GM21360 (cell line): ENCODE measurements at regions not wholly inside any gene's neighbourhood (a gene's known extent, or its start where the extent isn't known, plus 50 kb on each side); places are given as distances from the start of the nearest gene placed in this dataset.
"Not testable (repeated sequence)": the region's sequence is repeated elsewhere in the genome, so short reads cannot be mapped to it uniquely, and the experiment has no call there.

Experiments
- ATAC-seq: cut with Tn5 transposase; IDR thresholded peaks from one replicate; pipeline ENCODE4 v1.9.1; 2021; ENCODE audit warnings: mild to moderate bottlenecking, moderate library complexity; ENCODE audit not compliant: unreplicated experiment

- ATAC-seq: no peak
Observed at GRCh38 chr9:86634501-86634900, 280.3 kb upstream of the TUT7 start.

DNA sequence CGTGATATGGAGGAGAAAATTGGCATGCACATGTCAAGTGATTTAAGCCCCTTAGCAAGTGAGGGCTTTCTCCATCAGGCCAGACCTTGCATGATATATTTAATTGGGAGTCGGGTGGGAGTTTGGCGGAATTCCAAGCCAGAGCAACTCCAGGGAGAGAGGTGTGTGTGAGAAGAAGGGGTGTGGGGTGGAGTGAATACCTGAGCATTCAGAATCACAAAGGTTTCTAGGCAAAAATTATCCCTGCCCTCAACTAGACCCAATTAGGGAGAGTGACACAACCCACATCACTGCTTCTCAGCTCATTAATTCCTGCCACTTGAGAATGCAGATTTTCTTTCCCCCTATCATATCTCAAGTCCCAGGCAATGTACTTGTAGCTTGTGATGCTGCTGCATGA lies 279.7 kb upstream of the TUT7 start:
- no peak for ATAC-seq

- ATAC-seq: no peak
Observed at GRCh38 chr9:86632537-86632936, 278.3 kb upstream of the TUT7 start.

DNA sequence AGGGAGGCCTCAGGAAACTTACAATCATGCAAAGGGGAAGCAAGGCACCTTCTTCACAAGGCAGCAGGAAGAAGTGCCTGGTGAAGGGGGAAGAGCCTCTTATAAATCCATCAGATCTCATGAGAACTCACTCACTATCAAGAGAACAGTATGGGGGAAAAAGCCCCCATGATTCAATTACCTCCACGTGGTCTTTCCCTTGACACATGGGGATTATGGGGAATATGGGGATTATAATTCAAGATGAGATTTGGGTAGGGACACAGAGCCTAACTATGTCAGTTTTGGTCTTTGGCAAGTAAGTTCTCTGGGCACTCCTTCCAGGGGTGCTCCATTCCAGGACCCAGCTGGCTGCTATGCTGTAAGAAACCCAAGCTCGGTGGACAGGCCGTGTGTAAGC lies 275.3 kb upstream of the TUT7 start:
- no peak for ATAC-seq

- no peak for ATAC-seq
Observed at GRCh38 chr9:86626802-86627201, 272.6 kb upstream of the TUT7 start.

- no peak for ATAC-seq
Observed at GRCh38 chr9:86624630-86625029, 270.4 kb upstream of the TUT7 start.

DNA sequence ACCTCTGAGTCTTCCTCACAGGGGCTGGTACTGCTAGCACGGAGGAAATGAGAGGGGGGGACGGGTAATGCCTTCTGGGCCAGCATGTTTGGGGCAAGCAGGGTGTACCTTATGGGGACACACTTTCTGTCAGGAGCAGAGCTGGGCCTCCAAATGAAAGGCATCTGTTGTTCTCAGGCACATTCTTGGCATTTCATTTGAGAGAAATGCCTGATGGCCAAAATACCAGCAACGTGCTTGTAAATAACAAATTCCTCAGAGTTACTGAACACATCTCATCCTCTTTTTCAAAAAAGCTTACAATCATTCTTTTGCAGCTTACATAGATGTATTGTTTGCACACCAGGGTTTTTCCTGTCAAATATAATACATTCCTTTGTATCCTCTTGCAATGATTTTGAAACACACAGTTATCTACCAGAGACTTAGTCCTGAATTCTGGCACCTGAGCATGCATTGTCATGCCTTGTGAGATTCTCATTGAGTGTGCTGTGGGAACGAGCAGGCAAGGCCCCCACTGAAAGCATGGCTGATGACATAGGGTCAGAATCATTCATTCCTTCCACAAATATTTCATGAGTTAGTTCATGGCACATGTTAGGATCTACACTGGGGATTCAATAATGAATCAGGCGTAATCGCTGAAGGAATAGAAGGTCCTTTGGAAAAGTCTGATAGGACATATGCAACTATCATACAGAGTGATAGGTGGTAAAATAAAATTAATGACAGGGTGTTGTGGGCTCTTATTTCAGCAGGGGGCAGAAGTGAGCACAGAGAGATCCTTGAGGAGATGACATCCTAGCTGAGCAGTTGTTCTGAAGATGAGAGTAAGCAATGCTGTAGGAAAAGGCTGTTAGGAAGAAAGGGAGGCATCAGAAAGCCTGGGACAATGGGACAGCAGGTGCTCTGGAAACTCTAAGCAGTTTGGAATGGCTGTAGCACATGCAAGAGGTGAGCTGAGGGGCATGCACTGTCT lies 260.9 kb upstream of the TUT7 start:
- no peak for ATAC-seq

DNA sequence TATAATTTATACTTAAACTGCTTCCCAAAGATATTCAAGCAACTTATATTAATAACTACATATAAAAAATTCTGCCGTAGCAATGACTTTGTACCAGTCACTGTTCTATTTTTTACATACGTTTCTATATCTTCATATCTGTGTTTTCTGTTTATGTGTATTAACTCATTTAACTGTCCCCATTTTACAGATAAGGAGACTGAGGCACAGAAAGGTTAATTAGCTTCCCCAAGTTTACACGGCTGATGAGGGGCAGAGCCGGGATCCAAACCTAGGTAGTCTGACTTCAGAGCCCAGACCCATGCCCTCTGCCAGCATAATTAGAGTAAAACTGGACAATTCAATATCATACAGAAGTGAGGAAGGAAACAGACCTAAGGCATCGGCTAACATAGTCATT lies 259.7 kb upstream of the TUT7 start:
- ATAC-seq: no peak

DNA sequence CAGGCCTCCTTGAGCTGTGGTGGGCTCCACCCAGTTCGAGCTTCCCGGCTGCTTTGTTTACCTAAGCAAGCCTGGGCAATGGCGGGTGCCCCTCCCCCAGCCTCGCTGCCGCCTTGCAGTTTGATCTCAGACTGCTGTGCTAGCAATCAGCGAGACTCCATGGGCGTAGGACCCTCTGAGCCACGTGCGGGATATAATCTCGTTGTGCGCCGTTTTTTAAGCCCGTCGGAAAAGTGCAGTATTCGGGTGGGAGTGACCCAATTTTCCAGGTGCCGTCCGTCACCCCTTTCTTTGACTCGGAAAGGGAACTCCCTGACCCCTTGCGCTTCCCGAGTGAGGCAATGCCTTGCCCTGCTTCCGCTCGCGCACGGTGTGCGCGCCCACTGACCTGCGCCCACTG lies 257.3 kb upstream of the TUT7 start:
- not testable (repeated sequence) for ATAC-seq

DNA sequence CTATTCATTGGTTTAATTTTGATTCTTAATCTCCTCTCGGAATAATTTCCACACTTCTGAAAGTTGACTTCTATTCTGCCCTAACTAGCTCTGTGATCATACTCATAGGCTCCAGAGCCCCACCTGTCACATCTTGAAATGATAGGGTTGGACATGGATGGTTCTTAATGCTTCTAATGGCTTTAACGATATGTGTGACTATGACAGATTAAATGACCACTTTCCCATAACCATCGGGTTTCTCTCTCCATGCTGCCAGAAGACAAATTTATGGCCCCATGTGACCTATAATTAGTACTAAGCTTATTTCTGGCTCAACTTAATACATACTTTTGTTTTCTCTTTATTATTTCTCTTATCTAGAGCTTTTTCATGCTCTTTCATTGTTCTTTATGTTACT lies 251.1 kb upstream of the TUT7 start:
- no peak for ATAC-seq

DNA sequence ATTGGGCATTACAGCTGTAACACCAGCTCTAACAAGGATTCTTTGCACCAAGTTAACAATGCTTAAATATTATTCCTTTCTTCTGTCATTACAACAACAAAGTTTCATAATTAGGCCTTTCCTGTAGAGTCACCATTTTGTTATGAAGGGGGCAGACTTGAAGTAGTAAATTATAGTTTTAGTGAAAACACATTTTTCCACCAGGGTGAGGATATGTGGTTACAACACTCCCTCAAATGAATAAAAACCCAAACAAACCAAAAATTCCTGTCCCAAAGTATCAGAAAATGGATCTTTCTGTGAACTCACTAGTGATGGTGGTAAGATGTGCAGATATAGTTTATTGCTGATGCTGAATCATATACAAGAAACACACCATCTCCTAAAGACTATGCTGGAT lies 250.5 kb upstream of the TUT7 start:
- no peak for ATAC-seq

GRCh38 chr9:86602715-86603114 lies 248.5 kb upstream of the TUT7 start:
- no peak for ATAC-seq

DNA sequence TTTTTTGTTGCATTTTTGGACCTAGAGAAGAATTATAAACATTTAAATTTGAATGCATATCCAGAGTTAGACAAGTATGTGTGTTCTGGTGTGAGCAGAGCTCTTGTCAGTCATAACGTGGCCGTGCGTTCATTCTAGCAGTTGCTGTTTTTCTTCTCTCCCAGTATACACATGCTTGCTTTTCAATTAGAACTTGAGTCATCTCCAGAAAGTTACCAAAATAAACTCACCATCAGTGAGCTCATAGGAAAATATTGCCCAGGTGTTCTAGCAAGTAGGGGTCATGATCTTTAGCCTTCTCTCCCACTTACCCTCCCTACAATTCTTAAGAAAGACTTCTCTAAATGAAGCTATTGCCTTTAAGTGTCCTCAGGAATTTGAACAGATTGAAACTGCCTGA lies 247.5 kb upstream of the TUT7 start:
- no peak for ATAC-seq

DNA sequence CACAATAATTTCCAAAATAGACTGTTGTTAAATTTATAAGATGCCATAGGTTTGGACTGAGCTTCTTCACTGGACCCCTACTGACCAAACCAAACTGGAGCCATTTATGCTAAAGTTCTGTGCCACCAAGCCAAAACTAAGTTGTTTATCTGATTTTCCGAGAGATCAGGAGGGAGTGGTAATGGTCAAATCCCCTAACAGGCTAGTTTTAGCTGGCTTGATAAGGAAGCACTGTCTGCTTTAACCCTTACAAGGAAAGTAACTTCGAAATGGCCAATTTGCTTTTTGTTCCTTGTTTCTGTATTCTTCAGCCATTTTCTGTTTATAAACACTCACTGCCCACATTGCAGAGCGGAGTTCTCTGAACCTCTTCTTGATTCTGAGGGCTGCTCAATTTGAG lies 246.8 kb upstream of the TUT7 start:
- ATAC-seq: no peak

DNA sequence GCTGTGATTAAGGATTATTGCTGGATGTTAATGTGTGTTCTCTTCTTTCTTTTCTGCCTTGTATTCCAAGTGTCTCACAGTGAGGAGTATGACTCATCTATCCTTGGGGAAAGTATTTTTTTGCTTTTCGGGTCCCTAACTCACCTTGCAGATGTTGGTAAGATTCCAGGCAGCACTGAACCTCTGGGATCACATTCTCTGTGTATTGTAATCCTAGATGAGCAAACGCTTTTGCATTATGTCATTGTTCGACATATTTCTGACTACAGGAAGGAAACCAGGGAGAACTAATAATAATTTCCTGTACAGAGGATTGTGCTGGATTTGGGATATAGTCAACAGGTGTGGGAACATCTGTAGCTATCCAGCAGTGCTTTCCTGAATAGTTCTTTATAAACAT lies 246.1 kb upstream of the TUT7 start:
- no peak for ATAC-seq

- ATAC-seq: no peak
Observed at GRCh38 chr9:86599561-86599960, 245.4 kb upstream of the TUT7 start.

DNA sequence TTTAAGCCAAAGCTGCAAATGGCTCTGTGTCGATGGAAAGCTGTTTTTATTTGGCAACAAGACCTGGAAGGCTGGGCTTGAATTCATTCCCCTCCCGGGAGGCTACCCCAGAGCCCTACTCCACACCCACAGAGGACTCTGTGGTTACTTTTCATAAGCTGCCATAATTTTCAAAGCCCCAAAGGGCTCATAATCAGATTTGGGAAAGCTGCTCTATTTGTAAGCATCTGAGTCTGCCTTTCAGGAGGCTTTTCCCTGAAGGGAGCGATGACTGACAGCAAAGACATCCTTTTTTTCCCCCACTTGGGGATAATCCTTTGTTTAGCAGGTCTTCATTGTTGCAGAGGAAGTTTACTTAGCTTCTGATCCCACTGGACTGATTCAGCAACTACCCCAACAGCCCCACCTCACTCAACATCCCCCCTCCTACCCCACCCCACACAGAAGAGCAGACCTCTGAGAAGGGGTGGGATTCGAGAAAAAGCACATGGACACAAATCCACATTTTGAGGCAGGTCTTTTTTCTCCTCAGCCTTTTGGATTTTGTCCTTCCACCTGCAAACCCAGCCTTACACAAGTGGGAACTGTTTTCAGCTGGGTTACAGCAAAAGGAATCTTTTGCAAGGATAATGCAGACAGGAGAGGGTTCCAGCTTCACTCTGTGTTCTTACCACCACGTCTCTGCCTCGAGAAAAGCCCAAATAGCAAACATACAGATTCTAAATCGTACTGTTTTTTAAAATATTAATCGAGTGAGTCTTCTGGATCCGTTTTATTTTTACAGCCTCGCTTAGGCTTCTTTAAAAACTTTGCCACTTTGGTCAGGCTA lies 244.4 kb upstream of the TUT7 start:
- ATAC-seq: no peak

- no peak for ATAC-seq
Observed at GRCh38 chr9:86594724-86595123, 240.5 kb upstream of the TUT7 start.

DNA sequence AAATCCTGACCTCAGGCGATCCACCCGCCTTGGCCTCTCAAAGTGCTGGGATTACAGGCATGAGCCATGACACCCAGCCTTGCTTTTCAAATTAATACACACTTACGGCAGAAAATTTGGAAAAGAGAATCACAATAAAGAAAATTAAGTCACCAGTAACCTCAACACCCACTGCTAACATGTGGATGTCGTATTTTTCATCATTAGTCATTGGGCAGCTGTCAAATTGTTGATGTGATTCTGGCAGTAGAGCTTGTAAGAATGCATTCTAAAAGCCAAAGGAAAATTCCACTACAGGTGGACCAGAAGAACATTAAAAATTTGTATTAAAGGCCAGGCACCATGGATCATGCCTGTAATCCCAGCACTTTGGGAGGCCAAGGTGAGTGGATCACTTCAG lies 237.3 kb upstream of the TUT7 start:
- no peak for ATAC-seq

DNA sequence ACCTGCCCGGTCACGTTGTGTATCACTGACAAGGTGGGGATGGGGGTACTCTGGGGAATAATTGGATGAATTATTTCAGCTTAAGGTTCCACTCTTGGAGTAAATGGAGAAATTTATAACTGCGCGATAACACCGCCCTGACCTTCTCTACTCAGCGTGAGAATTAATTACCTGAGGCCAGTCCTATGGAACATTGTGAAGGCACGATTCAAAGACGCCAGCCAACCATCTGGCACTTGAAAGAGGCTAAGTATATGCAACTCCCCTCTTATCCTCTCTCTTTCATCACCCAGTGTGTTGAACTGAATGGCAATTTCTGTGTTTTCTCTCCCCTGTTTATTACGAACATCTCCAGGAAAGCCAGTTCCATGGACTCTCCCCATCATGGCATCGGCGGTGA lies 235.5 kb upstream of the TUT7 start:
- ATAC-seq: no peak

DNA sequence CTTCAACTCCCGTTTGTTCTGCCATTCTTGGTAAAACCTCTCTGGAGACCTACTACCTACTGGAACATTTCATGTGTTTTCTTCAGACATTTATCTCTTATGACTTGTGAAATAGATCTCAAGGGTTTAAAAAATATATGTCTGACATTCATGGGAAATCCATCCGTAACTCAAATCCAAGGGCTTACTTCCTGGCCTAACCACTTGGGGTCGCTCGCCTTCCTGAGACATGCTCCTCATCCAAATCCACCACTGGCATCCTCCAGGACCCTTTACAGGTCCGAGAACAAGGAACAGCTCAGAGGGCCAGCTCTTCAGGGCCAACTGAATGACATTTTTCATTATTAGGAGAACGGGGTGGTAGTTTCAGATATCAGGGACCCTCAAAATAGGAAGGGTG lies 235.1 kb upstream of the TUT7 start:
- no peak for ATAC-seq

- ATAC-seq: no peak
Observed at GRCh38 chr9:86586144-86586494, 231.9 kb upstream of the TUT7 start.
